ENCODE measurements at regions not wholly inside any gene's neighbourhood (a gene's known extent, or its start where the extent isn't known, plus 50 kb on each side); places are given as distances from the start of the nearest gene placed in this dataset.

DNA sequence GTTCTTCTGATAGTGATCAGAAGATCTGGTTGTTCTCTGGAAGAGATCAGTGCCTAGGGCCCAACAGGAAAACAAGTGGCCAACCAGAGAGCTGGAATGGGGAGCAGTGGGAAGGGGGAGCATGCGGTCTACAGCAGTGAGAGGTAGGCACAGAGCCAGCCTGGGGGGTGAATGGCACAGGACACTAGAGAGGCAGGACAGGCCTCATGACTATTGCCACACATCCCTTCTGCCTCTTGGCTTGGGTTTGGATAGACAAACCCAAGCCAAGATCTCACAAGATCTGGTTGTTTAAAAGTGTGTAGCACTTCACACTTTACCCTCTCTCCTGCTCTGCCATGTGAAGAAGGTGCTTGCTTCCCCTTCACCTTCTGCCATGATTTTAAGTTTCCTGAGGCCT, 224.4 kb downstream of the ARHGAP12 start:
- Mint-ChIP-seq H3K4me3 (no peak overlapping the region), H3K4me1 (peaks cover 26% of the 10 kb centered on the region), H3K27me3 (no peaks in the 10 kb centered on the region)

DNA sequence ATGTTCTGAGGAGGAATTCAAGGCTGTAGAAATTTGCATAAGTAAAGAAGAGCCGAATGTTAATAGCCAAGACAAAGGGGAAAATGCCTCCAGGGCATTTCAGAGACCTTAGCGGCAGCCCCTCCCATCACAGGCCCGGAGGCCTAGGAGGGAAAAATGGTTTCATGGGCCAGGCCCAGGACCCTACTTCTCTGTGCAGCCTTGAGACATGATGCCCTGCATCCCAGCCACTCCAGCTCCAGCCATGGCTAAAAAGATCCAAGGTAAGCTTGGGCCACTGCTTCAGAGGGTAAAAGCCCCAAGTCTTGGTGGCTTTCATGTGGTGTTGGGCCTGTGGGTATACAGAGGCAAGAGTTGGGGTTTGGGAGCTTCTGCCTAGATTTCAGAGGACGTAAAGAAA, 225.7 kb downstream of the ARHGAP12 start:
- no peak for ATAC-seq (replicated peaks)
- H3K4me1 Mint-ChIP-seq: peaks cover 24% of the 10 kb centered on the region
- H3K27me3 Mint-ChIP-seq: peaks cover 6% of the 10 kb centered on the region
- H3K27ac Mint-ChIP-seq: no peak overlapping the region
- H3K4me3 Mint-ChIP-seq: no peak overlapping the region
- no peaks in the 10 kb centered on the region for H3K36me3 Mint-ChIP-seq (ENCODE audit: low read depth)
- no peaks in the 10 kb centered on the region for H3K9me3 Mint-ChIP-seq

More for the DNA sequence above, 224.4 kb downstream of the ARHGAP12 start:
- ATAC-seq (replicated peaks): no peak
- H3K36me3 Mint-ChIP-seq (ENCODE audit: low read depth): no peaks in the 10 kb centered on the region
- H3K9me3 Mint-ChIP-seq: no peaks in the 10 kb centered on the region
- H3K27ac Mint-ChIP-seq: peak overlapping the region; percentile 72

DNA sequence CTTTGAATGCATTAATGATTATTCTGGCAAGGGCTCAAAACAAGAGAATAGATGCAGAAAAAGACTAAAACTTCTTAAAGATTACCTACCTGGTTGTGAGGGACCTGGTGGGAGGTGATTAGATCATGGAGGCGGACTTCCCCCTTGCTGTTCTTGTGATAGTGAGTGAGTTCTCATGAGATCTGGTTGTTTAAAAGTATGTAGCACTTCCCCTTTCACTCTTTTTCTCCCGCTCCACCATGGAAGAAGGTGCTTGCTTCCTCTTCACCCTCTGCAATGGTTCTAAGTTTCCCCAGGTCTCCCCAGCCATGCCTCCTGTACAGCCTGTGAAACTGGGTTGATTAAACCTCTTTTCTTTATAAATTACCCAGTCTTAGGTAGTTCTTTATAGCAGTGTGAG, 226.6 kb downstream of the ARHGAP12 start:
- peaks cover 15% of the 10 kb centered on the region for H3K4me1 Mint-ChIP-seq
- no peak for ATAC-seq (replicated peaks)
- H3K27ac Mint-ChIP-seq: no peak overlapping the region
- no peak overlapping the region for H3K4me3 Mint-ChIP-seq
- peaks cover 8% of the 10 kb centered on the region for H3K27me3 Mint-ChIP-seq
- no peaks in the 10 kb centered on the region for H3K36me3 Mint-ChIP-seq (ENCODE audit: low read depth)
- no peaks in the 10 kb centered on the region for H3K9me3 Mint-ChIP-seq

DNA sequence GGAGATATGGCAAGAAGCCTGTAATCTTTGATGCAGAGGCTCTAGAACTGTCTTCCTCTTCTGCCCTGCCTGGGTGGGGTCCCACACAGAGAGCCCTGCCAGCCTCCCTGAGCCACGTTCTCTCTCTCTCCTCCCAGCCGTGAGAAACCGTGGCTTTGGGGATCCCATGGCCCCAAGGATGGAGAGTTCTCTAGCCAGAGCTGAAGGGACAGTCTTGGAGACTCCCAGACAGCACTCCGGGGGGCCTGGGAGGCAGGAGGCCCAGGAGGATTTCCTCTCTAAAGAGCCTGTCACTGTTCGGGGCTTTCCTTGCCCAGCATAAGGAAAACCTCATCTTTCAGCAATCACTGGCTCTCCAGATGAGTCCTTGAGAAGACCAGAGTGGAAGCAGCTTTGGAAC, 227.1 kb downstream of the ARHGAP12 start:
- Mint-ChIP-seq H3K27me3 (peaks cover 10% of the 10 kb centered on the region), H3K9me3 (no peaks in the 10 kb centered on the region), H3K4me1 (peaks cover 10% of the 10 kb centered on the region), H3K4me3 (no peak overlapping the region), H3K36me3 (ENCODE audit: low read depth) (no peaks in the 10 kb centered on the region), H3K27ac (no peak overlapping the region)
- ATAC-seq (replicated peaks): no peak

DNA sequence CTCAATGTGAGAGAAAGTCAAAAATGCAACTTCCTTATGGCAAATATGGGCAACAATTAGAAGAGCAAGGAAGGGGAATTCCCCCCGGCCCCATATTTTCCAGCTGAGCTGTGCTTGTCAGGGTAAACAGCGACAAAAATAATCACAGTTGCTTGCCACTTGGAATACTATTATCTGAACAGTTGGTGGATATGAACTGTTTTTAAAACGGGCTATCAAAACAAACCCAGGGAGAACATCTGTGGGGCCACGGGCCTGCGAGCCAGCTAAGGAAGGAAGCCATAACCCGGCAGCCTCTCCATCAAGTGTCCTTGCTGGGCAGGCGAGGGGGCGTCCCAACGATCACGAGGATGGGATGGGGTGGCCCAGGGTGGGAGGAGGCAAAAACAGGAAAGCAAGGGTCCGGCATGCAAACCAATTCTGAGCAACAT, 228.4 kb downstream of the ARHGAP12 start:
- Mint-ChIP-seq H3K27ac (no peak overlapping the region), H3K27me3 (peaks cover 10% of the 10 kb centered on the region)

DNA sequence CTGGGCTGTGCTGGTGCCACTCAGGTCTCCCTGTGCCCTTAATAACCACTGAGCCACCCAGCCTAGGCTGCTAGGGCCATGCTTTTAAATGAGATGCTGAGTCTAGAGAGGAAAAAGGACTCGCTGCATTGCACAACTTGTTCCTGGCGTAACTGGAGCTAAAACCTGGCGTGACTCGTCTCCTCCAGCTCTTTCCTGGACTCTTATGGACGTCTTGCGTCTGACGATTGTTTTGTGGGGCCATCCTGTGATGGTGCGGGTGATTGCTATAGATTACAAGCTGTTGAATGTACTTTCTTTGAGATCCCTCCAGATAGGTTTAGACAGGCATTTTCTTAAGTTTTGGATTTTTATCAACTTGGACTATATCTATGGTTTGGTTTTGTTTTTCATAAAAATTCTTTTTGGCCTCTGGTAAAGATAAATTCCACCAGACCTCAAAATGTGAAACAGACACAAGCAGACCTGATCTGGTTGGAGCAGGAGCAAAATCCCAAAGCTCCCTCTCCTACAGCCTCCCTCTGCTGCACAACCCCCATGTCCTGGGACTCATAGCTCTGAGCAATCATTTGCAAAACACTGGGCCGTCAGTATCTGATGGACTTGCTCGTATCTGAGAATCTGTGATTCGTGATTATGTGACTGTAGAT, 230.3 kb downstream of the ARHGAP12 start:
- no peaks in the 10 kb centered on the region for H3K36me3 Mint-ChIP-seq (ENCODE audit: low read depth)
- no peak for ATAC-seq (replicated peaks)
- H3K4me1 Mint-ChIP-seq: no peaks in the 10 kb centered on the region
- H3K27ac Mint-ChIP-seq: no peak overlapping the region
- H3K9me3 Mint-ChIP-seq: no peaks in the 10 kb centered on the region
- peaks cover 10% of the 10 kb centered on the region for H3K27me3 Mint-ChIP-seq
- H3K4me3 Mint-ChIP-seq: no peak overlapping the region

More for the DNA sequence above, 228.4 kb downstream of the ARHGAP12 start:
- ATAC-seq (replicated peaks): no peak
- peaks cover 4% of the 10 kb centered on the region for H3K4me1 Mint-ChIP-seq
- no peaks in the 10 kb centered on the region for H3K36me3 Mint-ChIP-seq (ENCODE audit: low read depth)
- no peak overlapping the region for H3K4me3 Mint-ChIP-seq
- H3K9me3 Mint-ChIP-seq: no peaks in the 10 kb centered on the region

DNA sequence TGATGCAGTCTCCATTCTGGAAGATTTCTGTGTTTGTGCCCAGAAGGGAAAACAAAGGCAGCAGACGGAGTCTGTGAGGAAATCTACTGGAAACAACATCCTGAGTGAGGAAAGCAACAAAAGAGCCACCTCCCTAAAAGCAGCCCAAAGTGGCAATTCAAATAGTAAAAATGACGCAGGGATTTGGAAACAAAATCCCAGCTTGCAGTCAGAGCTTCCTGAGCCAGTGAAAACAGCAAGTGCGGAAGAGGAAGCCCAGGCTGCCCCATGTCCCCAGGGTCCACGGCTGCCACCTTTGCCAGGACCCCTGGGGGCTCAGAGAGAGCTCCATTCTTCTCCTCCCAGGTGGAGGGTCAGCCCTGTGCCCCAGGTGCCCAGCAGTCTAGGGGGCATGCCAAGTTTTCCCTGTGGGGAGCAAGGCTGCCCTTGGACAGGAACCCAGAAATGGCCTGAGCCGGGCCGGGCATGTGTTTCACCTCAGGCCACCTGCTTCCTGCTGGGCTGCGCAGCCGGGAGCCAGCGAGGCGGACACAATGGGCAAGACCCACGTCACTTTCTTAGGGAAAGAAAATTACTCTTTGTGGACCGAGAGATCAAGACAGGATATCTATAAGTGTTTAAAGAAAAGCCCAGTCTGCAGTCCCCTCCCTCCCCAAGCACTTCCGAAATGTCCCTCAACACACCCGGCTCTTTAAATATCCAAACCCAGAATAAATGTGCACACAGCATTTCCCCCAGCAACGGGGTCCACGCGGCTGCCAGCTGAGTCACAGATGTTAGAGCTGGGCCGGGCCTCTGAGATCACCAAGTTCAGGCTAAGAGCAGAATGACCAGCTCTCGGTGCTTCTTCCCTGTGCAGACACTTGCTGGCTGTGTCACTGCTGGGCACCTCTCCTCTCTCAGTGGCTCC, 231.1 kb downstream of the ARHGAP12 start:
- no peaks in the 10 kb centered on the region for H3K4me1 Mint-ChIP-seq
- no peaks in the 10 kb centered on the region for H3K9me3 Mint-ChIP-seq
- H3K27ac Mint-ChIP-seq: no peak overlapping the region
- H3K27me3 Mint-ChIP-seq: peaks cover 10% of the 10 kb centered on the region
- H3K4me3 Mint-ChIP-seq: no peak overlapping the region
- H3K36me3 Mint-ChIP-seq (ENCODE audit: low read depth): no peaks in the 10 kb centered on the region
- ATAC-seq (replicated peaks): no peak

DNA sequence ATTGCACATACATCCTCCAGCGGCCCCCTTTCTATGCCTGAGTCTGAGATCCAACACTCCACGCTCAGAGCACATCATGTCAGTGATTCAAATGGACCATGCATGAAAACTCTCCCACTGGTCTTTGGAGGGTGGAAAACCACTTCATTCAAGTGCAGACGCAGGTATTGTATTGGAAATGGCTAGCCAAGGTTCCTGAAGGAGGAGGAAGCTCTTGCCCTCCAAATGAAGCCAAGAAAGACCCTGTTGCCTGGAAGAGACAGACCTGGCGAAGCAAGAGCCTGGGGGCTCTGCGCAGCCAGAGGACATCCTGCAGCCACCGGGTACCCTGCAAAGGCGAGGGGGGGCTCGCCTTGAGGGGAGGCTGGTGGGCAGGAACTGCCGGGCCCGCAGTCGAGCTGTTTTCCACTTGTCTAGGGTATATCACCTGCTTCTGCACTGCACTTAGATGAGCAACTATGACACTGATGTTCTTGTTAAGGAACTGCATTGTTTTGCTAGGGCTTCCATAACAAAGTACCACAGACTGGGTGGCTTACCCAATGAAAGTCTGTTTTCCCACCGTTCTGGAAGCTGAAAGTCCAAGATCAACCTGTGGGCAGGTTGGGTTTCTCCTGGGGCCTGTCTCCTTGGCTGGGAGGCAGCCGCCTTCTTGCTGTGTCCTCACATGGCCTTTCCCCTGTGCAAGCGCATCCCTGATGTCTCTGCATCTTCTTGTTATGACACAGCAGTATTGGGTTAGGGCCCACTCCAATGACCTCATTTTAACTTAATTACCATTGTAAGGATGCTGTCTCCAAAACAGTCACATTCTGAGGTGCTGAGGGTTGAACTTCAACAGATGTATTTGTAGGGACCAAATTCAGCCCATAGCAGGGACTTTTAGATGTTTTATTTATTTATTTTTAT, 233.4 kb downstream of the ARHGAP12 start:
- H3K4me3 Mint-ChIP-seq: no peak overlapping the region
- no peaks in the 10 kb centered on the region for H3K36me3 Mint-ChIP-seq (ENCODE audit: low read depth)
- no peaks in the 10 kb centered on the region for H3K4me1 Mint-ChIP-seq
- H3K27ac Mint-ChIP-seq: no peak overlapping the region
- H3K27me3 Mint-ChIP-seq: peaks cover 10% of the 10 kb centered on the region
- ATAC-seq (replicated peaks): no peak
- peaks cover 5% of the 10 kb centered on the region for H3K9me3 Mint-ChIP-seq

DNA sequence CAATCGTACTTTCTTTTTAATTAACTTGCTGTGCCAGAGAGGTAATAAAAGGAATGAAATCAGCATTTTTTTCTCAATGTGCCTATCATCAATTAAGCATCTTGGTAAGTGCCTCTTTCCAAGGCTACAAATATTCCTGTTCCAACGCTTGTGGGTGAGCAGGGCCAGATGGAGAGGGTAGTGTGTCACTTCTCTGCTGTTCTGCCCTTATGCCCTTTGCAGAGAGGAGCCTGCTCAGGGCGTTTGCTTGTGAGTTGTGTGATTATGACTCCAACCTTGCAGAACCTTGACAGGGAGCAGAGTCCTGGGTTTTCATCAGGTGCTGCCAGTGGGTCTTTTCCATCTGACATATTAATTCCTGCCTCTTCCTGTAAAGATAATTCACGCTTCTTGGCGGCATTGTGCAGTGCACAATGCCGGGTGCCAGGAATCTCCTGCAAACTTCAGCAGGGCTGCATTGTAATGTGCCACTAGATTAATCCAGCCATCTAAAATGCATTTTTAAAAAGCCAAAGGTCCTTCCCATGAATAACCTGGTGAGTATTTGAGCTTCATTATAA, 234.4 kb downstream of the ARHGAP12 start:
- H3K27ac Mint-ChIP-seq: no peak overlapping the region
- H3K4me3 Mint-ChIP-seq: no peak overlapping the region
- ATAC-seq (replicated peaks): no peak
- peaks cover 11% of the 10 kb centered on the region for H3K9me3 Mint-ChIP-seq
- peaks cover 10% of the 10 kb centered on the region for H3K27me3 Mint-ChIP-seq
- H3K36me3 Mint-ChIP-seq (ENCODE audit: low read depth): no peaks in the 10 kb centered on the region
- H3K4me1 Mint-ChIP-seq: no peaks in the 10 kb centered on the region

DNA sequence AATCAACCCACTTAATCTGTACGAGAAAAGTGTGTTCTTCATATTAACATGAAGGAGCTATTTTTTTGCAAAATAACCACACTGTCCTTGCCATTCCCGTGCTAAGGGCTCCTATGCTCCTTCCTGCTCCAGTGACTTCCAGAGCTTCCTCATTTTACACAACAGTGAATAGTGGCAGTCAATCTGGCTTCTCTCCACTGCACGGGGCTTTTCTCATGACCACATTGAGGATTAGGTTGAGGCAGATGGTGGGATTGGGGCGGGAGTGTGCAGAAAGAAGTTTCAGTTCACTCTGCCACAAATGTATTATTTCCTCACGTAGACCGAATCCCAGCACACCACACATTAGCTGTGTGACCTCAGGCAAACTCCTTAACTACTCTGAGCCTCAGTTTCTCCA, 235.1 kb downstream of the ARHGAP12 start:
- no peak overlapping the region for H3K4me3 Mint-ChIP-seq
- H3K9me3 Mint-ChIP-seq: peaks cover 14% of the 10 kb centered on the region
- no peak overlapping the region for H3K27ac Mint-ChIP-seq
- ATAC-seq (replicated peaks): no peak
- H3K36me3 Mint-ChIP-seq (ENCODE audit: low read depth): no peaks in the 10 kb centered on the region
- H3K27me3 Mint-ChIP-seq: peaks cover 8% of the 10 kb centered on the region
- no peaks in the 10 kb centered on the region for H3K4me1 Mint-ChIP-seq

DNA sequence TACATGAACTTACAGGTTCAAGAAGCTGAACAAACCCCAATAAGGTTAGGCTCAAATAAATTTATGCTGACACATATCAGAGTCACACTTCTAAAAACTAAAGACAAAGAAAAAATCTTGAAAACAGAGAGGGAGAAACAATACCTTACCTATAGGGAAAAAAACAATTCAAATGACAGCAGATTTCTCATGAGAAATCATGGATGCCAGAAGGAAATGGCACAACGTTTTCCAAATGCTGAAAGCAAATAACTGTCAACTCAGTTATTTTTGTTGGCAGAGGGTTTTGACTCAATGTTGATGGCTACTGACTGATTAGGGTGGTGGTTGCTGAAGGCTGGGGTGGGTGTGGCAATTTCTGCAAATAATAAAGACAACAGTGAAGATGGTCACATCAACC, 239.4 kb downstream of the ARHGAP12 start:
- no peak for ATAC-seq (replicated peaks)
- Mint-ChIP-seq H3K9me3 (peaks cover 21% of the 10 kb centered on the region), H3K27ac (no peak overlapping the region), H3K4me1 (no peaks in the 10 kb centered on the region), H3K27me3 (peaks cover 8% of the 10 kb centered on the region), H3K4me3 (no peak overlapping the region), H3K36me3 (ENCODE audit: low read depth) (no peaks in the 10 kb centered on the region)

DNA sequence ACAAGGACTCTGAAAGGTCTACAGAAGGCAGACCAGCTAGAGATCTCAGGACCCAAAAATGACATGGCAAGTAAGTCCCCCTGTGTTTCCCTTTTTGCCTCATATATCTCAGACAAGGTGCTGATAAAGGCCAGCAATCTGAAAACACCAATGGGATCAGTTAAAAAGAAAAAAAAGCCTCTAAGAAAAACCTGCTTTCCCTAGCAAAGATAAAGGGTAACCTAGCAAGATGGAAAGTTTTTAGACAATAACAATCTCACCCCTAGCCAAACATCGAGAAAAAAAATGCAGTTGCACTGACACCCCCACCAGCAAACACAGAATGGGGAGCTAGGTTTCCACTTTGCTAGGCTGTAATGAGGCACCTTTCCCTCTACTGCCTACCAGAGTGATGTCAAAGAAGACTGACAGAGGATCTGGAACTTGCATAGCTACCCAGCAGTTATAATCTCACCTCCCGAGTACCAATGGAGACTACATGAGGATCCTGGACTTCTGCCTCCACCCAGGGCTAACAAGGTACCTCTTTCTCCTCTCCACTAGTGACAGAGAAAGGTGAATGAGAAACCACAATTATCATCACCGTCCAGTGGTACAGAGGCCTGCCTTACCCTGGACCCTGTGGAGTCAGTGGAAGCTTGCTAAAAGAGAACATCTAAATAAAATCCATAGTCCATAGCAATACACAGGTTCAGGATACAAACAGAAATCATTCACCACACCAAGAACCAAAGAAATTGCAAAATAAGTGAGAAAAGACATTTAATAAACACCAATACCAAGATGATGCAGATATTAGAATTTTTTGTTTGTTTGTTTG, 240.8 kb downstream of the ARHGAP12 start:
- ATAC-seq (replicated peaks): peak; percentile 37
- H3K36me3 Mint-ChIP-seq (ENCODE audit: low read depth): no peaks in the 10 kb centered on the region
- H3K4me3 Mint-ChIP-seq: no peak overlapping the region
- H3K4me1 Mint-ChIP-seq: no peaks in the 10 kb centered on the region
- peaks cover 25% of the 10 kb centered on the region for H3K9me3 Mint-ChIP-seq
- H3K27ac Mint-ChIP-seq: no peak overlapping the region
- H3K27me3 Mint-ChIP-seq: peaks cover 8% of the 10 kb centered on the region

DNA sequence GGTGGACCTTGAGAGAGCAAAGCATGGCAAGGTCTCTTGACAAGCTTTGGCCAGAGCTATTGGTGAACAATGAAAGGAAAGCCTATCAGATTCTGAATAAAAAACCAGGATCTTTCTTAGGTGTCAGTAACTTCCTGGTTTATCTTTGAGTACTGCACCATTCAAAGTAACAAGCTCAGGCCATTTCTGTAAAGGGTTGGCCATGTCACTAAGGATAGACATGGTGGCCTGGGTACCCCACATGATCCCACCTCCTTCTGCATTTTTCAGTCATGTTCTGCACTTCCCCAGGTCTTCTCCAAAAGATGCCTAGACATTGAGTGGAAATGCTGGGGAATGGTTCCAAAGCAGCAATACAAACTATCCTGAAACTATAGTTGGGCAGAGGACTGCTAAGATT, 242.0 kb downstream of the ARHGAP12 start:
- H3K36me3 Mint-ChIP-seq (ENCODE audit: low read depth): no peaks in the 10 kb centered on the region
- peaks cover 8% of the 10 kb centered on the region for H3K27me3 Mint-ChIP-seq
- H3K4me3 Mint-ChIP-seq: no peak overlapping the region
- H3K27ac Mint-ChIP-seq: no peak overlapping the region
- H3K4me1 Mint-ChIP-seq: no peaks in the 10 kb centered on the region
- peaks cover 30% of the 10 kb centered on the region for H3K9me3 Mint-ChIP-seq
- ATAC-seq (replicated peaks): no peak
